Neuronal stem cell (in vitro differentiated cells): ENCODE measurements at regions not wholly inside any gene's neighbourhood (a gene's known extent, or its start where the extent isn't known, plus 50 kb on each side); places are given as distances from the start of the nearest gene placed in this dataset.

ENCODE experiments used
- DNase-seq: peaks from one replicate; pipeline ENCODE4 v3.0.0-alpha.2; 2013; ENCODE audit warnings: low spot score
- H2AFZ ChIP-seq: one replicate; pipeline ENCODE4 v1.6.1; 2013; ENCODE audit warnings: mild to moderate bottlenecking, low read length, inconsistent platforms
- H2AK5ac ChIP-seq: 2 replicates; pipeline ENCODE4 v1.6.1; 2013; ENCODE audit warnings: low read depth, mild to moderate bottlenecking, inconsistent platforms, low read length, moderate library complexity, mixed read lengths
- H2BK120ac ChIP-seq: 2 replicates; pipeline ENCODE4 v1.6.1; 2013; ENCODE audit warnings: low read depth, mild to moderate bottlenecking, inconsistent platforms, low read length, moderate library complexity, mixed read lengths
- H2BK12ac ChIP-seq: one replicate; pipeline ENCODE4 v1.6.1; 2013; ENCODE audit warnings: low read length, inconsistent platforms
- H2BK15ac ChIP-seq: 2 replicates; pipeline ENCODE4 v1.6.1; 2013; ENCODE audit warnings: mild to moderate bottlenecking, low read length, inconsistent platforms, mixed read lengths
- H2BK5ac ChIP-seq: one replicate; pipeline ENCODE4 v1.6.1; 2013; ENCODE audit warnings: inconsistent platforms, mild to moderate bottlenecking, low read length, moderate library complexity
- H3K14ac ChIP-seq: one replicate; pipeline ENCODE4 v1.6.1; 2013; ENCODE audit warnings: low read length, inconsistent platforms
- H3K18ac ChIP-seq: 2 replicates; pipeline ENCODE4 v1.6.1; 2013; ENCODE audit warnings: low read length, inconsistent platforms
- H3K23ac ChIP-seq: 2 replicates; pipeline ENCODE4 v1.6.1; 2013; ENCODE audit warnings: low read depth, mild to moderate bottlenecking, mixed read lengths, low read length, inconsistent platforms; ENCODE audit not compliant: poor library complexity
- H3K27ac ChIP-seq: replicated peaks from 3 replicates; pipeline ENCODE4 v1.5.1; 2013; ENCODE audit warnings: low read length, inconsistent platforms
- H3K27me3 ChIP-seq, 3 experiments: 2 replicates each; pipeline ENCODE4 v1.6.1; 2013; ENCODE audit warnings: low read length in 3 of 3, mild to moderate bottlenecking in 2 of 3, inconsistent platforms in 1 of 3, low read depth in 1 of 3, mixed read lengths in 1 of 3, moderate library complexity in 1 of 3; ENCODE audit not compliant: control insufficient read depth in 3 of 3, insufficient read depth in 3 of 3
- H3K36me3 ChIP-seq, 2 donors: replicated peaks in 1 of 2; 2 replicates each; pipeline ENCODE4 v1.6.1; 2013; ENCODE audit warnings: low read length in 2 of 2; ENCODE audit not compliant: control insufficient read depth in 2 of 2, insufficient read depth in 2 of 2
- H3K4ac ChIP-seq: 2 replicates; pipeline ENCODE4 v1.6.1; 2013; ENCODE audit warnings: inconsistent platforms, mild to moderate bottlenecking, low read length, moderate library complexity
- H3K4me1 ChIP-seq, 2 donors: 1 replicate in 1 of 2; 2 replicates in 1 of 2; pipeline ENCODE4 v1.6.1; 2013; ENCODE audit warnings: low read length in 2 of 2, low read depth in 1 of 2; ENCODE audit not compliant: control insufficient read depth in 2 of 2, insufficient read depth in 1 of 2
- H3K4me2 ChIP-seq: one replicate; pipeline ENCODE4 v1.6.1; 2013; ENCODE audit warnings: mild to moderate bottlenecking, low read length, inconsistent platforms; ENCODE audit not compliant: insufficient read depth, poor library complexity, severe bottlenecking
- H3K4me3 ChIP-seq, 2 donors: 2 replicates each; pipeline ENCODE4 v1.5.1; 2013; ENCODE audit warnings: low read length in 2 of 2, mild to moderate bottlenecking in 2 of 2, inconsistent platforms in 1 of 2, moderate library complexity in 1 of 2
- H3K79me1 ChIP-seq: one replicate; pipeline ENCODE4 v1.6.1; 2013; ENCODE audit warnings: low read depth, mild to moderate bottlenecking, inconsistent platforms, low read length, moderate library complexity
- H3K9ac ChIP-seq: one replicate; pipeline ENCODE4 v1.6.1; 2013; ENCODE audit warnings: mild to moderate bottlenecking, low read depth, low read length, inconsistent platforms; ENCODE audit not compliant: poor library complexity
- H3K9me3 ChIP-seq, 2 donors: replicated peaks in 1 of 2; 2 replicates each; pipeline versions ENCODE3 to v1.6.1; 2013; ENCODE audit warnings: low read length in 2 of 2, mild to moderate bottlenecking in 2 of 2, inconsistent platforms in 1 of 2, low read depth in 1 of 2, mixed read lengths in 1 of 2, moderate library complexity in 1 of 2; ENCODE audit not compliant: control insufficient read depth in 2 of 2, insufficient read depth in 1 of 2
- H4K8ac ChIP-seq: one replicate; pipeline ENCODE4 v1.6.1; 2013; ENCODE audit warnings: low read depth, mild to moderate bottlenecking, inconsistent platforms, low read length, moderate library complexity
- H4K91ac ChIP-seq: one replicate; pipeline ENCODE4 v1.6.1; 2013; ENCODE audit warnings: low read length, low read depth, mild to moderate bottlenecking, inconsistent platforms; ENCODE audit not compliant: poor library complexity
- whole genome bisulfite sequencing, 2 donors: extraction: QIAGEN DNeasy Blood & Tissue Kit; methylation state at CpG; one replicate each; pipeline ENCODE4 v1.1.7; 2013; ENCODE audit warnings: missing lambda C conversion rate in 2 of 2, mixed read lengths in 1 of 2; ENCODE audit not compliant: insufficient read length in 2 of 2, insufficient replicate concordance in 1 of 2; ENCODE audit errors: extremely low coverage in 2 of 2; 5-methylcytosine and 5-hydroxymethylcytosine counted together

- H2BK5ac ChIP-seq: no peak overlapping the region
- H4K8ac ChIP-seq: no peak overlapping the region
- no peak overlapping the region for H3K14ac ChIP-seq
- DNase-seq: no peak
- no peak overlapping the region for H3K4me3 ChIP-seq
- H3K27me3 ChIP-seq: no peaks in the 10 kb centered on the region
- no peak overlapping the region for H2BK120ac ChIP-seq
- H3K79me1 ChIP-seq: no peaks in the 10 kb centered on the region
- H3K27ac ChIP-seq: no peak overlapping the region
- H3K4me1 ChIP-seq: no peaks in the 10 kb centered on the region
- no peak overlapping the region for H4K91ac ChIP-seq
- no peak overlapping the region for H3K9ac ChIP-seq
- no CpG with 5 or more reads among the region's 2 CpGs for WGBS, 2 donors
- no peaks in the 10 kb centered on the region for H3K9me3 ChIP-seq
- no peaks in the 10 kb centered on the region for H3K36me3 ChIP-seq
- no peak overlapping the region for H3K4ac ChIP-seq
- H2AFZ ChIP-seq: no peak overlapping the region
- no peak overlapping the region for H2BK12ac ChIP-seq
- no peak overlapping the region for H3K4me2 ChIP-seq
- no peak overlapping the region for H2AK5ac ChIP-seq
- no peak overlapping the region for H3K23ac ChIP-seq
- no peak overlapping the region for H3K18ac ChIP-seq
- no peak overlapping the region for H2BK15ac ChIP-seq
These were observed 131.0 kb upstream of the ZNF804B start for GRCh38 chr7:88628363-88629085.

- Histone ChIP-seq H3K36me3 (no peaks in the 10 kb centered on the region), H3K27ac (no peak overlapping the region), H2BK5ac (no peak overlapping the region), H2BK120ac (no peak overlapping the region), H2AK5ac (no peak overlapping the region), H4K91ac (no peak overlapping the region), H3K14ac (no peak overlapping the region), H2BK12ac (no peak overlapping the region), H3K4me2 (no peak overlapping the region), H3K4ac (no peak overlapping the region), H3K9me3 (no peaks in the 10 kb centered on the region), H2BK15ac (no peak overlapping the region), H2AFZ (no peak overlapping the region), H3K4me3 (no peak overlapping the region), H4K8ac (no peak overlapping the region), H3K23ac (no peak overlapping the region), H3K18ac (no peak overlapping the region), H3K79me1 (no peaks in the 10 kb centered on the region), H3K9ac (no peak overlapping the region), H3K27me3 (no peaks in the 10 kb centered on the region), H3K4me1 (peaks cover 0 to 6% of the 10 kb centered on the region in 2 donors)
- DNase-seq: no peak
- WGBS, 2 donors: no CpG with 5 or more reads among the region's 2 CpGs
These were observed 142.3 kb upstream of the ZNF804B start for GRCh38 chr7:88617185-88617584.

GRCh38 chr7:88615336-88615735 is 144.2 kb upstream of the ZNF804B start:
- no peak for DNase-seq
- H4K91ac ChIP-seq: no peak overlapping the region
- no peaks in the 10 kb centered on the region for H3K9me3 ChIP-seq
- no peak overlapping the region for H3K23ac ChIP-seq
- H3K4me3 ChIP-seq: no peak overlapping the region
- H2BK15ac ChIP-seq: no peak overlapping the region
- no peak overlapping the region for H3K4me2 ChIP-seq
- H3K18ac ChIP-seq: no peak overlapping the region
- H3K36me3 ChIP-seq: no peaks in the 10 kb centered on the region
- no peak overlapping the region for H2AFZ ChIP-seq
- H3K79me1 ChIP-seq: no peaks in the 10 kb centered on the region
- H3K9ac ChIP-seq: no peak overlapping the region
- no peaks in the 10 kb centered on the region for H3K27me3 ChIP-seq
- H3K4me1 ChIP-seq: peaks cover 0 to 6% of the 10 kb centered on the region in 2 donors
- no CpG with 5 or more reads among the region's 2 CpGs for WGBS, 2 donors
- H2BK120ac ChIP-seq: no peak overlapping the region
- no peak overlapping the region for H3K14ac ChIP-seq
- no peak overlapping the region for H2BK5ac ChIP-seq
- no peak overlapping the region for H3K4ac ChIP-seq
- H3K27ac ChIP-seq: no peak overlapping the region
- H2AK5ac ChIP-seq: no peak overlapping the region
- no peak overlapping the region for H2BK12ac ChIP-seq
- no peak overlapping the region for H4K8ac ChIP-seq

- Histone ChIP-seq H3K27ac (no peak overlapping the region), H4K91ac (no peak overlapping the region), H4K8ac (no peak overlapping the region), H3K18ac (no peak overlapping the region), H2BK15ac (no peak overlapping the region), H3K23ac (no peak overlapping the region), H3K4me1 (peaks cover 0 to 6% of the 10 kb centered on the region in 2 donors), H3K79me1 (no peaks in the 10 kb centered on the region), H2AFZ (peak overlapping the region; percentile 45), H3K9me3 (no peaks in the 10 kb centered on the region), H3K14ac (no peak overlapping the region), H3K27me3 (no peaks in the 10 kb centered on the region), H2AK5ac (no peak overlapping the region), H3K4ac (no peak overlapping the region), H3K9ac (no peak overlapping the region), H2BK12ac (no peak overlapping the region), H2BK120ac (no peak overlapping the region), H2BK5ac (no peak overlapping the region), H3K4me3 (no peak overlapping the region), H3K36me3 (no peaks in the 10 kb centered on the region), H3K4me2 (no peak overlapping the region)
- no CpG with 5 or more reads among the region's 3 CpGs for WGBS, 2 donors
- no peak for DNase-seq
These were observed 144.8 kb upstream of the ZNF804B start for GRCh38 chr7:88614736-88615135.
